H1 (cell line): ENCODE measurements at regions not wholly inside any gene's neighbourhood (a gene's known extent, or its start where the extent isn't known, plus 50 kb on each side); places are given as distances from the start of the nearest gene placed in this dataset.

Experiments used
- CTCF ChIA-PET: fragments of 300-600 bp; sonication (Branson Sonifier 250); formaldehyde crosslinking; loops from one replicate; lab custom pipeline; 2021; ENCODE audit not compliant: partially characterized antibody; lab: Charles Lee
- POLR2A ChIA-PET: fragments of 300-600 bp; sonication (Branson Sonifier 250); formaldehyde crosslinking; loops from one replicate; lab custom pipeline; 2021; ENCODE audit warnings: inconsistent platforms; ENCODE audit not compliant: partially characterized antibody; lab: Charles Lee
- DNase-seq, 2 experiments: peaks; one replicate each; pipeline versions ENCODE4 v3.0.0 to v3.0.0-alpha.2; 2010 to 2022; ENCODE audit warnings: low spot score in 2 of 2, low read depth in 1 of 2, mixed read lengths in 1 of 2
- FAIRE-seq: peaks from 2 replicates; lab custom pipeline; 2011; peaks lifted over from hg19 to GRCh38; lab: Jason Lieb, UNC
- H2AFZ ChIP-seq: 2 replicates; pipeline ENCODE4 v1.8.1; 2012; ENCODE audit warnings: low read length, inconsistent platforms
- H2AK5ac ChIP-seq: 2 replicates; pipeline ENCODE4 v1.6.1; 2013; ENCODE audit warnings: low read depth, low read length
- H2BK120ac ChIP-seq: replicated peaks from 2 replicates; pipeline ENCODE3; 2013; ENCODE audit warnings: low read depth, low read length, inconsistent platforms
- H2BK12ac ChIP-seq: 2 replicates; pipeline ENCODE4 v1.6.1; 2013; ENCODE audit warnings: low read depth, low read length
- H2BK15ac ChIP-seq: 2 replicates; pipeline ENCODE4 v1.6.1; 2013; ENCODE audit warnings: low read length
- H2BK20ac ChIP-seq: 2 replicates; pipeline ENCODE4 v1.6.1; 2013; ENCODE audit warnings: low read length
- H2BK5ac ChIP-seq: 2 replicates; pipeline ENCODE4 v1.6.1; 2013; ENCODE audit warnings: low read depth, low read length
- H3K14ac ChIP-seq: 2 replicates; pipeline ENCODE4 v1.6.1; 2013; ENCODE audit warnings: inconsistent platforms; ENCODE audit not compliant: insufficient read length
- H3K18ac ChIP-seq: 2 replicates; pipeline ENCODE4 v1.6.1; 2013; ENCODE audit warnings: low read length; ENCODE audit errors: extremely low read depth
- H3K23ac ChIP-seq: 2 replicates; pipeline ENCODE4 v1.6.1; 2013; ENCODE audit warnings: inconsistent platforms; ENCODE audit not compliant: insufficient read length
- H3K23me2 ChIP-seq: 2 replicates; pipeline ENCODE4 v1.6.1; 2013; ENCODE audit warnings: low read depth, low read length
- H3K27ac ChIP-seq: 2 replicates; pipeline ENCODE4 v1.6.1; 2011; ENCODE audit warnings: low read depth, low read length, inconsistent platforms
- H3K27me3 ChIP-seq, 4 experiments: replicated peaks in 1 of 4; 1 replicate in 1 of 4; 2 replicates in 3 of 4; pipeline versions ENCODE4 v1.6.1 to v1.8.1; 2011 to 2013; ENCODE audit warnings: low read length in 3 of 4, mild to moderate bottlenecking in 3 of 4, inconsistent platforms in 2 of 4, mixed read lengths in 2 of 4, moderate library complexity in 1 of 4; ENCODE audit not compliant: control insufficient read depth in 3 of 4, insufficient read depth in 3 of 4; ENCODE audit errors: extremely low read depth in 1 of 4
- H3K36me3 ChIP-seq, 4 experiments: 2 replicates each; pipeline versions ENCODE4 v1.6.1 to v1.8.1; 2011 to 2013; ENCODE audit warnings: mild to moderate bottlenecking in 4 of 4, low read length in 3 of 4, moderate library complexity in 2 of 4, control low read depth in 1 of 4, inconsistent platforms in 1 of 4; ENCODE audit not compliant: insufficient read depth in 4 of 4, control insufficient read depth in 2 of 4
- H3K4ac ChIP-seq: replicated peaks from 2 replicates; pipeline ENCODE3; 2013; ENCODE audit warnings: low read length, low read depth, mixed read lengths, inconsistent platforms; ENCODE audit not compliant: insufficient read length
- H3K4me1 ChIP-seq, 4 experiments: replicated peaks in 1 of 4; 1 replicate in 1 of 4; 2 replicates in 3 of 4; pipeline versions ENCODE4 v1.6.1 to v1.8.1; 2011 to 2013; ENCODE audit warnings: low read length in 3 of 4, inconsistent platforms in 2 of 4, mixed read lengths in 1 of 4; ENCODE audit not compliant: insufficient read depth in 4 of 4, control insufficient read depth in 3 of 4
- H3K4me2 ChIP-seq, 2 experiments: 2 replicates each; pipeline versions ENCODE4 v1.6.1 to v1.8.1; 2011 to 2013; ENCODE audit warnings: low read depth in 2 of 2, low read length in 2 of 2, control low read depth in 1 of 2, inconsistent platforms in 1 of 2, mild to moderate bottlenecking in 1 of 2; ENCODE audit not compliant: insufficient read depth in 1 of 2
- H3K4me3 ChIP-seq, 4 experiments: fragments of 200-600, 300-600 bp in 1 of 4; sonication (generic), shearing (Covaris generic), sonication (Bioruptor Twin) in 1 of 4; 2 replicates each; pipeline versions ENCODE4 v1.5.1 to v1.8.1; 2011 to 2016; ENCODE audit warnings: low read length in 4 of 4, low read depth in 3 of 4, control low read depth in 2 of 4, inconsistent platforms in 2 of 4, mild to moderate bottlenecking in 2 of 4, mixed read lengths in 1 of 4, moderate library complexity in 1 of 4; ENCODE audit not compliant: insufficient read depth in 2 of 4; ENCODE audit errors: extremely low read depth in 1 of 4
- H3K56ac ChIP-seq: replicated peaks from 2 replicates; pipeline ENCODE3; 2013; ENCODE audit warnings: low read depth, mild to moderate bottlenecking, mixed read lengths, low read length, inconsistent platforms; ENCODE audit not compliant: insufficient read length
- H3K79me1 ChIP-seq: 2 replicates; pipeline ENCODE4 v1.6.1; 2013; ENCODE audit warnings: low read depth, low read length, control low read depth
- H3K79me2 ChIP-seq, 2 experiments: 2 replicates each; pipeline versions ENCODE4 v1.6.1 to v1.8.1; 2012 to 2013; ENCODE audit warnings: low read length in 2 of 2, mild to moderate bottlenecking in 2 of 2, inconsistent platforms in 1 of 2; ENCODE audit not compliant: insufficient read depth in 2 of 2, control insufficient read depth in 1 of 2
- H3K9ac ChIP-seq, 4 experiments: replicated peaks in 1 of 4; 1 replicate in 1 of 4; 2 replicates in 3 of 4; pipeline versions ENCODE4 v1.6.1 to v1.8.1; 2011 to 2013; ENCODE audit warnings: low read depth in 3 of 4, low read length in 3 of 4, control low read depth in 2 of 4, mild to moderate bottlenecking in 2 of 4, moderate library complexity in 2 of 4, inconsistent platforms in 1 of 4; ENCODE audit errors: extremely low read depth in 1 of 4
- H3K9me3 ChIP-seq, 2 experiments: 2 replicates each; pipeline versions ENCODE4 v1.6.1 to v1.8.1; 2012 to 2013; ENCODE audit warnings: mild to moderate bottlenecking in 2 of 2, moderate library complexity in 2 of 2, control low read depth in 1 of 2, inconsistent platforms in 1 of 2, low read depth in 1 of 2, low read length in 1 of 2, mixed read lengths in 1 of 2; ENCODE audit not compliant: insufficient read depth in 2 of 2
- H4K20me1 ChIP-seq, 2 experiments: replicated peaks in 1 of 2; 2 replicates each; pipeline versions ENCODE3 to v1.8.1; 2011 to 2013; ENCODE audit warnings: inconsistent platforms in 2 of 2, low read length in 2 of 2, mild to moderate bottlenecking in 1 of 2; ENCODE audit not compliant: insufficient read depth in 2 of 2, control insufficient read depth in 1 of 2
- H4K5ac ChIP-seq: 2 replicates; pipeline ENCODE4 v1.6.1; 2013; ENCODE audit warnings: low read length, low read depth, mixed read lengths, inconsistent platforms; ENCODE audit not compliant: insufficient read length
- H4K8ac ChIP-seq: 2 replicates; pipeline ENCODE4 v1.8.0; 2013; ENCODE audit warnings: mild to moderate bottlenecking, moderate library complexity, low read length, inconsistent platforms; ENCODE audit not compliant: insufficient read depth; ENCODE audit errors: extremely low read depth
- H4K91ac ChIP-seq: replicated peaks from 2 replicates; pipeline ENCODE3; 2013; ENCODE audit warnings: low read length, mixed read lengths, inconsistent platforms; ENCODE audit not compliant: insufficient read length
- BRCA1 ChIP-seq: IDR thresholded peaks from 2 replicates; pipeline ENCODE4 v1.6.1; 2012; ENCODE audit warnings: low read depth, low read length, improper control_type of control experiment
- CBX5 ChIP-seq: fragments of 300-800, 300-1000 bp; sonication (generic); IDR thresholded peaks from 2 replicates; pipeline ENCODE4 v1.7.1; 2016; ENCODE audit warnings: antibody characterized with exemption, low read length, low read depth
- CBX8 ChIP-seq: fragments of 300-800, 300-1000 bp; sonication (generic); IDR thresholded peaks from 2 replicates; pipeline ENCODE4 v1.7.1; 2016; ENCODE audit warnings: low read depth, low read length, borderline replicate concordance
- CHD1 ChIP-seq: IDR thresholded peaks from 2 replicates; pipeline ENCODE4 v1.6.1; 2012; ENCODE audit warnings: low read depth, low read length, improper control_type of control experiment
- EGR1 ChIP-seq: IDR thresholded peaks from 2 replicates; pipeline ENCODE4 v1.6.1; 2011; ENCODE audit warnings: low read depth, low read length, borderline replicate concordance
- FOSL1 ChIP-seq: IDR thresholded peaks from 2 replicates; pipeline ENCODE4 v1.6.1; 2011; ENCODE audit warnings: mild to moderate bottlenecking, low read depth, low read length, moderate library complexity; ENCODE audit not compliant: insufficient read depth
- KDM4A ChIP-seq: IDR thresholded peaks from one replicate; pipeline ENCODE4 v1.7.1; 2012; ENCODE audit warnings: low read depth, mild to moderate bottlenecking, moderate library complexity, low read length, inconsistent platforms; ENCODE audit not compliant: severe bottlenecking
- KDM5A ChIP-seq: fragments of 200-600 bp; IDR thresholded peaks from 2 replicates; pipeline ENCODE4 v1.7.1; 2012; ENCODE audit warnings: mild to moderate bottlenecking, low read length, inconsistent platforms, mixed read lengths
- SIX5 ChIP-seq: IDR thresholded peaks from 2 replicates; pipeline ENCODE4 v1.6.1; 2011; ENCODE audit warnings: mild to moderate bottlenecking, low read depth, low read length
- TCF12 ChIP-seq: IDR thresholded peaks from 2 replicates; pipeline ENCODE4 v1.6.1; 2011; ENCODE audit warnings: low read depth, mild to moderate bottlenecking, low read length
- USF2 ChIP-seq: IDR thresholded peaks from 2 replicates; pipeline ENCODE4 v1.6.1; 2011; ENCODE audit warnings: low read length, improper control_type of control experiment
- WGBS, 2 experiments: shearing (Covaris generic) in 1 of 2; methylation state at CpG; one replicate each; pipeline versions ENCODE4 v1.1.6 to v1.1.7; 2013 to 2015; ENCODE audit warnings: low lambda C conversion rate in 2 of 2, mixed read lengths in 2 of 2, inconsistent platforms in 1 of 2, low coverage in 1 of 2, missing lambda C conversion rate in 1 of 2; ENCODE audit not compliant: insufficient replicate concordance in 2 of 2, insufficient coverage in 1 of 2, insufficient read length in 1 of 2; ENCODE audit errors: extremely low coverage in 1 of 2, missing lambda C conversion rate in 1 of 2; 5-methylcytosine and 5-hydroxymethylcytosine counted together

GRCh38 chr14:83713732-83714131 is 1816.2 kb upstream of the FLRT2 start:
- H3K4me3 ChIP-seq: no peak overlapping the region
- H3K14ac ChIP-seq: no peak overlapping the region
- H4K20me1 ChIP-seq: no peaks in the 10 kb centered on the region
- H3K4me2 ChIP-seq: no peak overlapping the region
- no peak overlapping the region for H2BK12ac ChIP-seq
- H3K79me2 ChIP-seq: no peaks in the 10 kb centered on the region
- H4K91ac ChIP-seq: no peak overlapping the region
- H2BK5ac ChIP-seq: no peak overlapping the region
- H3K79me1 ChIP-seq: no peaks in the 10 kb centered on the region
- H3K36me3 ChIP-seq: no peaks in the 10 kb centered on the region
- POLR2A ChIA-PET: no interaction called here
- H3K23ac ChIP-seq: no peak overlapping the region
- H3K27ac ChIP-seq: no peak overlapping the region
- 98% methylated on average over 2 of the region's 2 CpGs; no CpG with 5 or more reads in 1 of the 2 experiments for WGBS, 2 experiments
- no peaks in the 10 kb centered on the region for H3K23me2 ChIP-seq
- H3K9me3 ChIP-seq: peaks cover 0 to 1% of the 10 kb centered on the region in 2 experiments; a peak in 2 of 4 replicates
- H2BK120ac ChIP-seq: no peak overlapping the region
- no peak overlapping the region for H2BK20ac ChIP-seq
- no peak overlapping the region for H2AFZ ChIP-seq
- FAIRE-seq (no peak), DNase-seq (no peak)
- H4K8ac ChIP-seq: no peak overlapping the region
- no peak overlapping the region for H3K56ac ChIP-seq
- H3K27me3 ChIP-seq: peaks cover 0 to 2% (median 0%) of the 10 kb centered on the region in 4 experiments; a peak in 1 of 7 replicates
- H3K18ac ChIP-seq: no peak overlapping the region
- no peak overlapping the region for H4K5ac ChIP-seq
- no peak overlapping the region for H3K9ac ChIP-seq
- H3K4me1 ChIP-seq: no peaks in the 10 kb centered on the region
- H2BK15ac ChIP-seq: no peak overlapping the region
- no peak overlapping the region for H2AK5ac ChIP-seq
- H3K4ac ChIP-seq: no peak overlapping the region
- CTCF ChIA-PET: no interaction called here
- TF ChIP-seq USF2: no peak
- no peak for TF ChIP-seq SIX5
- no peak for TF ChIP-seq CHD1
- TF ChIP-seq TCF12: no peak
- TF ChIP-seq KDM4A: no peak
- no peak for TF ChIP-seq FOSL1
- no peak for TF ChIP-seq KDM5A
- TF ChIP-seq CBX5: no peak
- TF ChIP-seq CBX8: no peak
- no peak for TF ChIP-seq EGR1
- no peak for TF ChIP-seq BRCA1
